GM20000 (cell line): ENCODE measurements at regions not wholly inside any gene's neighbourhood (a gene's known extent, or its start where the extent isn't known, plus 50 kb on each side); places are given as distances from the start of the nearest gene placed in this dataset.

Experiments used
- DNase-seq: peaks from one replicate; pipeline ENCODE4 v3.0.0; 2012; ENCODE audit warnings: low spot score
- TF ChIP-seq, protein P1 (sequence below): IDR thresholded peaks from 2 replicates; pipeline ENCODE4 v1.5.1; 2012; ENCODE audit warnings: mild to moderate bottlenecking, control low read depth; ENCODE audit errors: extremely low read depth, missing control alignments

DNA sequence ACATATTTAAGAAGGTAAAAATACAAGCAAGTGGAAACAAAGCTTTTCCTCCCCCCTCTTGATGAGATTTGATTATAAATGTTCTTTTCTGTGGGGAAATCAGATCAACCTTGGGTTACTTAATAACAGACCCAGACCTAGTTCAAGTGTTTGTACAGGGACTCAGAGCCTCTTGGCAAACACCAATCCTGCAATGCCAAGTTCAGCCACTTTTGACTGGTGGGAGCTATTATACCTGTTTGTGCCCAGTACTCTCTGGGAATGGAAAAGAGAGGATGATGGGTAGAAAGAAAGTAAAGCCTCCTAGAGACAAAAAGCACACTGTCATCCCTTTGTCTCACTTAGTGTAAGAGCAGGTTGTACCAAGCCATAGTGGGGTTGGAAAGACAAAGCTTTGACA, 63.8 kb upstream of the EPHA4 start:
- TF ChIP-seq, protein P1, sequence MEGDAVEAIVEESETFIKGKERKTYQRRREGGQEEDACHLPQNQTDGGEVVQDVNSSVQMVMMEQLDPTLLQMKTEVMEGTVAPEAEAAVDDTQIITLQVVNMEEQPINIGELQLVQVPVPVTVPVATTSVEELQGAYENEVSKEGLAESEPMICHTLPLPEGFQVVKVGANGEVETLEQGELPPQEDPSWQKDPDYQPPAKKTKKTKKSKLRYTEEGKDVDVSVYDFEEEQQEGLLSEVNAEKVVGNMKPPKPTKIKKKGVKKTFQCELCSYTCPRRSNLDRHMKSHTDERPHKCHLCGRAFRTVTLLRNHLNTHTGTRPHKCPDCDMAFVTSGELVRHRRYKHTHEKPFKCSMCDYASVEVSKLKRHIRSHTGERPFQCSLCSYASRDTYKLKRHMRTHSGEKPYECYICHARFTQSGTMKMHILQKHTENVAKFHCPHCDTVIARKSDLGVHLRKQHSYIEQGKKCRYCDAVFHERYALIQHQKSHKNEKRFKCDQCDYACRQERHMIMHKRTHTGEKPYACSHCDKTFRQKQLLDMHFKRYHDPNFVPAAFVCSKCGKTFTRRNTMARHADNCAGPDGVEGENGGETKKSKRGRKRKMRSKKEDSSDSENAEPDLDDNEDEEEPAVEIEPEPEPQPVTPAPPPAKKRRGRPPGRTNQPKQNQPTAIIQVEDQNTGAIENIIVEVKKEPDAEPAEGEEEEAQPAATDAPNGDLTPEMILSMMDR, result no peak
- no peak for DNase-seq

DNA sequence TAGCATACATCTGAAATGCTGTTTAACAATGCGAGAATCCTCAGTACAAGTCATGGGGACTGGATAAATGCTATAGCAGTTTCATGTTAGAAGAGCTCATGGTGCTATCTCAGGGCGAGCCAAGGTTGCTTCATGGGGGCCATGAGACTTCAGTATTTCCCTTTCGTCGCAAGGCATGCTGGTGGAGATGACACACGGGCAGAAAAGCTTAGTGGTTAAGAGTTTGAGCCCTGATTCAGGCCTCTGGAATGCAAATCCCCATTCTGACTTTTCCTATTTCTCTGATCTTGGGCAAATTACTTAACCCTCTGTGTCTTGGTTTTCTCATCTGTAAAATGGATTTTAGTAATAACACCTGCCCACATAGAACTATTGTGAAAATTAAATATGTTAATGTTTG, 57.4 kb upstream of the EPHA4 start:
- no peak for DNase-seq
- TF ChIP-seq, protein P1, result no peak

- DNase-seq, result no peak
- TF ChIP-seq, protein P1, result no peak
Observed at GRCh38 chr2:221624475-221624874, 52.4 kb upstream of the EPHA4 start.
